IMR-90 (cell line): ENCODE measurements at regions not wholly inside any gene's neighbourhood (a gene's known extent, or its start where the extent isn't known, plus 50 kb on each side); places are given as distances from the start of the nearest gene placed in this dataset.

Source experiments
- ATAC-seq: fragments of 200-7000 bp; cut with Tn5 transposase; 2 replicates; pipeline ENCODE4 v1.9.1; 2020; ENCODE audit warnings: low read depth, mild to moderate bottlenecking, moderate library complexity
- BruUV-seq: library from RNA; stranded (reverse); fragments of 400-500 nt; replicated peaks from 2 replicates; lab custom pipeline; 2021; lab: Mats Ljungman, UMichigan
- CTCF ChIA-PET: fragments of 300-600 bp; formaldehyde crosslinking; extraction: SDS; loops from one replicate; lab custom pipeline; 2021; ENCODE audit warnings: antibody characterized with exemption; lab: Yijun Ruan, JAX
- POLR2A ChIA-PET: fragments of 300-600 bp; sonication (Branson Sonifier 250); formaldehyde crosslinking; loops from one replicate; lab custom pipeline; 2022; ENCODE audit warnings: antibody characterized with exemption; ENCODE audit not compliant: unreplicated experiment; lab: Charles Lee
- DNase-seq: peaks from one replicate; pipeline ENCODE4 v3.0.0; 2013
- H2AFZ ChIP-seq: replicated peaks from 2 replicates; pipeline ENCODE3; 2013; ENCODE audit warnings: low read length, mild to moderate bottlenecking; ENCODE audit not compliant: poor library complexity
- H2AK5ac ChIP-seq: 2 replicates; pipeline ENCODE4 v1.6.1; 2013; ENCODE audit warnings: low read depth, low read length, inconsistent platforms
- H2AK9ac ChIP-seq: replicated peaks from 2 replicates; pipeline ENCODE3; 2013; ENCODE audit warnings: mild to moderate bottlenecking, low read depth, low read length, moderate library complexity; ENCODE audit not compliant: poor library complexity
- H2BK120ac ChIP-seq: 2 replicates; pipeline ENCODE4 v1.6.1; 2013; ENCODE audit warnings: low read depth, low read length, inconsistent platforms
- H2BK15ac ChIP-seq: 3 replicates; pipeline ENCODE4 v1.6.1; 2013; ENCODE audit warnings: low read depth, low read length, inconsistent platforms
- H2BK20ac ChIP-seq: 2 replicates; pipeline ENCODE4 v1.6.1; 2013; ENCODE audit warnings: low read depth, mild to moderate bottlenecking, inconsistent platforms, low read length, moderate library complexity
- H2BK5ac ChIP-seq: 2 replicates; pipeline ENCODE4 v1.6.1; 2013; ENCODE audit warnings: mild to moderate bottlenecking, low read depth, low read length, inconsistent platforms; ENCODE audit not compliant: poor library complexity, severe bottlenecking
- H3K14ac ChIP-seq: replicated peaks from 2 replicates; pipeline ENCODE4 v1.6.1; 2013; ENCODE audit warnings: low read depth, low read length, inconsistent platforms
- H3K18ac ChIP-seq: 2 replicates; pipeline ENCODE4 v1.6.1; 2013; ENCODE audit warnings: low read depth, low read length, control low read depth
- H3K23ac ChIP-seq: 2 replicates; pipeline ENCODE4 v1.6.1; 2013; ENCODE audit warnings: low read depth, low read length, inconsistent platforms
- H3K27ac ChIP-seq: 2 replicates; pipeline ENCODE4 v1.5.1; 2013; ENCODE audit warnings: mild to moderate bottlenecking, control low read depth, low read length; ENCODE audit not compliant: insufficient read depth
- H3K27me3 ChIP-seq: 2 replicates; pipeline ENCODE4 v1.6.1; 2013; ENCODE audit warnings: low read length; ENCODE audit not compliant: control insufficient read depth, insufficient read depth
- H3K36me3 ChIP-seq: 2 replicates; pipeline ENCODE4 v1.6.1; 2013; ENCODE audit warnings: low read length, mixed read lengths; ENCODE audit not compliant: control insufficient read depth, insufficient read depth
- H3K4ac ChIP-seq: 2 replicates; pipeline ENCODE4 v1.6.1; 2013; ENCODE audit warnings: low read depth, low read length, inconsistent platforms
- H3K4me1 ChIP-seq: 2 replicates; pipeline ENCODE4 v1.6.1; 2013; ENCODE audit warnings: low read length, mixed read lengths; ENCODE audit not compliant: control insufficient read depth, insufficient read depth
- H3K4me2 ChIP-seq: 2 replicates; pipeline ENCODE4 v1.6.1; 2013; ENCODE audit warnings: low read depth, mild to moderate bottlenecking, control low read depth, low read length, moderate library complexity
- H3K4me3 ChIP-seq: 2 replicates; pipeline ENCODE4 v1.5.1; 2013; ENCODE audit warnings: low read depth, mild to moderate bottlenecking, control low read depth, low read length, moderate library complexity; ENCODE audit not compliant: insufficient read depth
- H3K56ac ChIP-seq: 2 replicates; pipeline ENCODE4 v1.6.1; 2013; ENCODE audit warnings: low read length, inconsistent platforms; ENCODE audit not compliant: insufficient read depth; ENCODE audit errors: extremely low read depth
- H3K79me1 ChIP-seq, 2 experiments: 2 replicates each; pipeline ENCODE4 v1.6.1; 2013; ENCODE audit warnings: low read length in 2 of 2, inconsistent platforms in 1 of 2, low read depth in 1 of 2
- H3K9ac ChIP-seq: 2 replicates; pipeline ENCODE4 v1.6.1; 2013; ENCODE audit warnings: low read depth, low read length, control low read depth
- H3K9me1 ChIP-seq: 2 replicates; pipeline ENCODE4 v1.6.1; 2013; ENCODE audit warnings: low read length, inconsistent platforms; ENCODE audit not compliant: insufficient read depth
- H3K9me3 ChIP-seq: 2 replicates; pipeline ENCODE4 v1.6.1; 2013; ENCODE audit warnings: low read length; ENCODE audit not compliant: control insufficient read depth, insufficient read depth
- H4K20me1 ChIP-seq: 2 replicates; pipeline ENCODE4 v1.6.1; 2013; ENCODE audit warnings: low read length, inconsistent platforms; ENCODE audit not compliant: insufficient read depth
- H4K5ac ChIP-seq: 2 replicates; pipeline ENCODE4 v1.6.1; 2013; ENCODE audit warnings: mild to moderate bottlenecking, low read depth, low read length, control low read depth
- H4K8ac ChIP-seq, 2 experiments: 2 replicates each; pipeline ENCODE4 v1.6.1; 2013; ENCODE audit warnings: low read depth in 2 of 2, low read length in 2 of 2, control low read depth in 1 of 2, inconsistent platforms in 1 of 2
- H4K91ac ChIP-seq: 2 replicates; pipeline ENCODE4 v1.6.1; 2013; ENCODE audit warnings: low read depth, low read length, inconsistent platforms; ENCODE audit not compliant: insufficient read depth
- CEBPB ChIP-seq: IDR thresholded peaks from 2 replicates; pipeline ENCODE4 v1.6.1; 2012; ENCODE audit warnings: low read depth, low read length, improper control_type of control experiment
- FOS ChIP-seq: fragments of 150-350 bp; IDR thresholded peaks from 2 replicates; pipeline ENCODE4 v1.6.1; 2016; ENCODE audit warnings: low read depth, low read length
- MAFK ChIP-seq: IDR thresholded peaks from 2 replicates; pipeline ENCODE4 v1.6.1; 2012; ENCODE audit warnings: low read depth, low read length, improper control_type of control experiment
- MAZ ChIP-seq: IDR thresholded peaks from 2 replicates; pipeline ENCODE4 v1.6.1; 2012; ENCODE audit warnings: low read depth, mild to moderate bottlenecking, low read length, improper control_type of control experiment, moderate library complexity, borderline replicate concordance
- MXI1 ChIP-seq: IDR thresholded peaks from 2 replicates; pipeline ENCODE4 v1.6.1; 2012; ENCODE audit warnings: low read depth, mild to moderate bottlenecking, low read length, moderate library complexity, borderline replicate concordance
- NFE2L2 ChIP-seq: fragments of 150-350 bp; IDR thresholded peaks from 2 replicates; pipeline ENCODE4 v1.6.1; 2016; ENCODE audit warnings: low read depth, mild to moderate bottlenecking, low read length
- POLR2A ChIP-seq: IDR thresholded peaks from 2 replicates; pipeline ENCODE4 v1.6.1; 2012; ENCODE audit warnings: mild to moderate bottlenecking, low read depth, low read length
- RCOR1 ChIP-seq: IDR thresholded peaks from 2 replicates; pipeline ENCODE4 v1.6.1; 2012; ENCODE audit warnings: mild to moderate bottlenecking, low read length, improper control_type of control experiment; ENCODE audit not compliant: insufficient replicate concordance
- RFX5 ChIP-seq: IDR thresholded peaks from 2 replicates; pipeline ENCODE4 v1.8.0; 2012; ENCODE audit warnings: low read depth, mild to moderate bottlenecking, low read length, moderate library complexity
- SMC3 ChIP-seq: fragments of 150-350 bp; IDR thresholded peaks from 2 replicates; pipeline ENCODE4 v1.6.1; 2016; ENCODE audit warnings: low read depth, mild to moderate bottlenecking, antibody characterized with exemption, low read length, moderate library complexity
- WGBS, 2 experiments: methylation state at CpG; one replicate each; pipeline versions ENCODE4 v1.1.5 to v1.1.7; 2013; ENCODE audit warnings: missing lambda C conversion rate in 2 of 2; ENCODE audit not compliant: insufficient read length in 1 of 2; ENCODE audit errors: extremely low coverage in 2 of 2; 5-methylcytosine and 5-hydroxymethylcytosine counted together
- dilution Hi-C: fragments of 300-500 bp; cut with HindIII; formaldehyde crosslinking; loops from one replicate; pipeline ENCODE4 v1.14.3; 2018; ENCODE audit warnings: low sequenced_read_pairs; ENCODE audit not compliant: unreplicated experiment
- in situ Hi-C: fragments of 300-500 bp; cut with MboI; formaldehyde crosslinking; loops from 3 replicates; pipeline ENCODE4 v1.14.3; 2019; ENCODE audit warnings: low sequenced_read_pairs, inconsistent platforms, mixed read lengths
- intact Hi-C: fragments of 100-400 bp; cut with micrococcal nuclease; formaldehyde crosslinking; loops from 2 replicates; pipeline ENCODE4 v1.10.0; 2022
- TF ChIP-seq, protein P1 (sequence below): fragments of 150-350 bp; IDR thresholded peaks from 2 replicates; pipeline ENCODE4 v1.6.1; 2016; ENCODE audit warnings: low read depth, mild to moderate bottlenecking, low read length, moderate library complexity, borderline replicate concordance
- TF ChIP-seq, protein P2 (sequence below): conservative IDR thresholded peaks from 2 replicates; pipeline ENCODE4 v1.5.1; 2012; ENCODE audit warnings: mild to moderate bottlenecking, low read depth, low read length, improper control_type of control experiment

DNA sequence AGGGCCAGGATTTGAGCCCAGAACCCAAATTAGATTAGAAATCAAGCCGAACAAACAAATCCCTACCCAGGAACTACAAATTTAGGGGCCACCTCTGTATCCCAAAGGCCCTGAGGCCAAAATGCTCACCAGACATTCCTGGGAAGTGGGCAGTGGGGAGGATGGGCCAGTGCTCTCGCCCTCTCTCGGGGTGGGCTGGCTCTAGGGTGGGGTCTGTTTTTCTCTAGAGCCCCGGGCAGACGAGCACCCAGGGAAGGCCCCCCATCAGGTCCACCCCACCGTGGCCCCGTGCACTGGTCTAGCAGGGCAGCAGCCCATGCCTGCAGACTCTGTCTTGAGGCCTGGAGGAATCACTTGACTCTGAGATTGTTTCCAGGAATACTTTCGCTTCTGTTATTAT lies 252.0 kb downstream of the RRAGC start:
- DNase-seq (no peak), ATAC-seq (no peak)
- no peak overlapping the region for H4K91ac ChIP-seq
- H3K4me1 ChIP-seq: no peaks in the 10 kb centered on the region
- no peak overlapping the region for H3K4ac ChIP-seq
- H3K23ac ChIP-seq: no peak overlapping the region
- no peak overlapping the region for H3K18ac ChIP-seq
- no peak overlapping the region for H4K8ac ChIP-seq
- H3K9me3 ChIP-seq: no peaks in the 10 kb centered on the region
- no peak overlapping the region for H2BK20ac ChIP-seq
- BruUV-seq: no TSS peak
- no peak overlapping the region for H2AFZ ChIP-seq
- no peak overlapping the region for H3K9ac ChIP-seq
- H4K20me1 ChIP-seq: no peaks in the 10 kb centered on the region
- H3K27ac ChIP-seq: no peak overlapping the region
- no peak overlapping the region for H2BK120ac ChIP-seq
- H2BK15ac ChIP-seq: no peak overlapping the region
- H3K27me3 ChIP-seq: no peaks in the 10 kb centered on the region; the same call in 1 of the 2 replicates
- no peak overlapping the region for H4K5ac ChIP-seq
- H3K36me3 ChIP-seq: no peaks in the 10 kb centered on the region
- in situ Hi-C loops: no loop called here
- WGBS, 2 experiments: 40% methylated on average over 2 of the region's 8 CpGs; no CpG with 5 or more reads in 1 of the 2 experiments
- POLR2A ChIA-PET: no interaction called here
- H2AK5ac ChIP-seq: no peak overlapping the region
- no peak overlapping the region for H3K14ac ChIP-seq
- H3K9me1 ChIP-seq: no peaks in the 10 kb centered on the region
- intact Hi-C loops: loop anchor here (5.0 kb wide), 1 partner anchor 485 kb away; no protein-coding TSS in a partner anchor
- H3K4me2 ChIP-seq: no peak overlapping the region
- no peak overlapping the region for H2AK9ac ChIP-seq
- dilution Hi-C loops: no loop called here
- no peak overlapping the region for H3K4me3 ChIP-seq
- no peaks in the 10 kb centered on the region for H3K79me1 ChIP-seq
- CTCF ChIA-PET: no interaction called here
- TF ChIP-seq RCOR1 (no peak), NFE2L2 (no peak), SMC3 (no peak), FOS (no peak), MXI1 (no peak), CEBPB (no peak), MAFK (no peak), MAZ (no peak), RFX5 (no peak), POLR2A (no peak)
- TF ChIP-seq, protein P1, sequence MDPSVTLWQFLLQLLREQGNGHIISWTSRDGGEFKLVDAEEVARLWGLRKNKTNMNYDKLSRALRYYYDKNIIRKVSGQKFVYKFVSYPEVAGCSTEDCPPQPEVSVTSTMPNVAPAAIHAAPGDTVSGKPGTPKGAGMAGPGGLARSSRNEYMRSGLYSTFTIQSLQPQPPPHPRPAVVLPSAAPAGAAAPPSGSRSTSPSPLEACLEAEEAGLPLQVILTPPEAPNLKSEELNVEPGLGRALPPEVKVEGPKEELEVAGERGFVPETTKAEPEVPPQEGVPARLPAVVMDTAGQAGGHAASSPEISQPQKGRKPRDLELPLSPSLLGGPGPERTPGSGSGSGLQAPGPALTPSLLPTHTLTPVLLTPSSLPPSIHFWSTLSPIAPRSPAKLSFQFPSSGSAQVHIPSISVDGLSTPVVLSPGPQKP: no peak
- TF ChIP-seq, protein P2, sequence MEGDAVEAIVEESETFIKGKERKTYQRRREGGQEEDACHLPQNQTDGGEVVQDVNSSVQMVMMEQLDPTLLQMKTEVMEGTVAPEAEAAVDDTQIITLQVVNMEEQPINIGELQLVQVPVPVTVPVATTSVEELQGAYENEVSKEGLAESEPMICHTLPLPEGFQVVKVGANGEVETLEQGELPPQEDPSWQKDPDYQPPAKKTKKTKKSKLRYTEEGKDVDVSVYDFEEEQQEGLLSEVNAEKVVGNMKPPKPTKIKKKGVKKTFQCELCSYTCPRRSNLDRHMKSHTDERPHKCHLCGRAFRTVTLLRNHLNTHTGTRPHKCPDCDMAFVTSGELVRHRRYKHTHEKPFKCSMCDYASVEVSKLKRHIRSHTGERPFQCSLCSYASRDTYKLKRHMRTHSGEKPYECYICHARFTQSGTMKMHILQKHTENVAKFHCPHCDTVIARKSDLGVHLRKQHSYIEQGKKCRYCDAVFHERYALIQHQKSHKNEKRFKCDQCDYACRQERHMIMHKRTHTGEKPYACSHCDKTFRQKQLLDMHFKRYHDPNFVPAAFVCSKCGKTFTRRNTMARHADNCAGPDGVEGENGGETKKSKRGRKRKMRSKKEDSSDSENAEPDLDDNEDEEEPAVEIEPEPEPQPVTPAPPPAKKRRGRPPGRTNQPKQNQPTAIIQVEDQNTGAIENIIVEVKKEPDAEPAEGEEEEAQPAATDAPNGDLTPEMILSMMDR: no peak
- H3K56ac ChIP-seq: no peak overlapping the region
- H2BK5ac ChIP-seq: no peak overlapping the region
